NCI-H226 (cell line): ENCODE measurements at regions not wholly inside any gene's neighbourhood (a gene's known extent, or its start where the extent isn't known, plus 50 kb on each side); places are given as distances from the start of the nearest gene placed in this dataset.

Source experiments
- DNase-seq: peaks from one replicate; pipeline ENCODE4 v3.0.0-alpha.2; 2015

DNA sequence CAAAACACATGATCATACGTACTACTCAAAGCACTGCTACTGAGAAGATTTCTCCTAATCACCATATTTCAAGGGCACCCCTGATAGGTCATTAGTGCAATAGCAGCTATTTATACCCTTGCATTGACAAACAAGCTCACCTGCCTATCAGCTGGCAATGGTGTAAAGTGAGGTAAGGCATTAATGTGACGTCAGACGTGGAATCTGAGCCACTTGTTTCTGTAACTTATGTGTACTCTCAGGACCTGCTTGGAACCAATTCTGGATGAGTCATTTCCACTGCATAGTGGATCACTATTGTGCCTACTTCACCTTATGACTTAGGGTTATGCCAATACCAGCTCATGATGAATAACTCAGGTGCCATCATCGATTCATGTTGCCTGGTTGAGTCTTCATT lies 628.5 kb upstream of the CELF2 start:
- DNase-seq, result no peak

DNA sequence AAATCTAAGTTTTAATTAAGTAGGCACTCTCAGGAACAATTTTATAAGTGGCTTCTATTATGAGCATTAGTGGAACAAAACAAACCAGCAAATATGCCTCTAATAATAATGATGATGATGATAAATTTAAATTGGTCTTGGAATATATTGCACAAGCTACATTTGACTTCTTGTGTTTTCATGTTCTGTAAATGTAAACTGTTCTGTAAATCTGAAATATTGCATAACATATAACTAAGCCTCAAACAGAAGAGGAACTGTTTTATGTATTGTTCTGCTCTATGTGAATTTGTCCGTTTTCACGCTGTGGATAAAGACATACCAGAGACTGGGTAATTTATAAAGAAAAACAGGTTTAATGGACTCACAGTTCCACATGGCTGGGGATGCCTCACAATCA lies 625.2 kb upstream of the CELF2 start:
- DNase-seq, result no peak

DNA sequence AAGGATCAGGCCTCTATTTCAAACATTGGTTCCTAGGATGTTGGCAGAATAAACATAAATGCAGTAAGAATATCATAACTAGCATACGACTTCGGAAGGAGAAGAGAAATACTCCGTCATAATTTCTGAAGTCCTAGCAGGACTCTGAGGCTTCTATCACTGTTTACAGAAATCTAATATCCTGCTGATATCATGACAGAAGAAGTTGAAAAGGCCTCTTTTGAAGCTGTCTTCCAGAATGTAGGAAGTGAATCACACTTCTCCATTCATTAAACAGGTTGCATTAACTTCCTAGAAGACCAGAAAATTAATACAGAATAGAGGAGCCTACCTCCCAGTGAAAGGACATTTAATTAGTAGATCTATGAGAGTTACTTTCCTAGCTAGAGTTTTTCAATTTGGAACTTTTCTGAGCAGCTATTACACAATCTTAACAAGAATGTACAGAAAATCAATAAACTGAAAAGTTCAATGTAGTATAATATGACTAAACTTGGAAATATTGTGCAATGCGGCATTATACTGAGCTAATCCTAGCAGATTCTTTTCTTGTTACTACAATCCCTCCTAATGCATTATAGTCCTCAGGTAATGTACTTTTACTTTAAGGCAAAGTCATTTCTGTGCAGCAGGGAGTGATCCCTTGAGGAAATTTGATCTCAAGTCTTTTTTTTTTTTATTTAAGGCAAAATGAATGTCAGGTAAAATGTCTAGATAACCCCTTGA lies 622.6 kb upstream of the CELF2 start:
- no peak for DNase-seq

DNA sequence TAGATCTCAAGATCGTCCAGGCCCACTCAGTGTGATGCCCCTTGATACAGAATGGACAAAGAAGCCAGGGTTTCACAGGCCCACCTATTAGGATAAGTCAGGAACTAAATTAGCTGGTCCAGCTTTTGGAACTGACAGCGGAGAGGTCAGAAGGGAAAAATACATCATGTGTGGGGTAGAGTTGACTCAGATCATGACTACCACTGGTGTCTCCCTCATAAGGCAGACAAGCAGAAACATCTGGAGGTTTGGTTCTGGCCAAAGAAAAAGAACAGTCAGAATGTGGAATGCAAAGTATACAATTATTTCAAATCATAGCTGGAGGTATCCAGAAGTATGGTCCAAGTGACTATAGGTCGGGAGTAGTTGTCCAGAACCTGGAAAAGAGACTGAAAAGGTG lies 621.1 kb upstream of the CELF2 start:
- no peak for DNase-seq

DNA sequence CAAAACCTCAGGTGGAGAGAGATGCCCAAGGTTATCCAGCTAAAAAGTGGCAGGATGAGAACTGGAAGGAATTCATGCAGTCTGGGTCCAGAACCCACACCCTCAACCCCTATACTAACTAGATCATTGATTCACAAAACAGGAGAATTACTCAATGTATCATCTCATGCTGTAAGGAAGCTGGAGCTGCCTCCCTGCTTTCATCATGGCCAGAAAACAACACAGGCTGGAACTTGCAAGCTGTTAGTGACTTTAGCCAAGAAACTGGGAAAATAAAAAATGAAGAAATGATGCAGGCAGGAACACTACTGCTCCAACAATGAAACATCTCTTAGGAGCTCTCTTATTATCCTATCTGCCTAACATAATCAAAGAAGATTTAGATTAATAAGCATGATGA lies 619.8 kb upstream of the CELF2 start:
- no peak for DNase-seq

DNA sequence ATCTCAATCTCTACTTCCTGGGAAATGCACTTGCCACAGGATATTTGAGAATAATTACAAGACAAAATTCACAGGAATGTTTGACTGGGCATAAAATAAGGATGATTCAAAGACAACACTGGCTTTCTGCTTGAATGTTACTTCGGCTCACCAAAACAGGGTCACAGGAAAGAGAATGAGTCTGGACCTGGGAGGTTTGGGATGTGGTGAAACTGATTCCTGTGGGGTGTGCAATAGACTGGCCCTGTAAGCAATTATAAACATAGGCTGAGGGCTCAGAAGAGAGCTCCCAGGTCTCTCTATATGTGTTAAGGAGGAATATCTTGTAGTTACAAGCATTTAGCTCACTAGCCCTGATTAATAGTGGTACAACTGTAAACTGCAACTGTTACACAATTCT lies 613.9 kb upstream of the CELF2 start:
- no peak for DNase-seq

DNA sequence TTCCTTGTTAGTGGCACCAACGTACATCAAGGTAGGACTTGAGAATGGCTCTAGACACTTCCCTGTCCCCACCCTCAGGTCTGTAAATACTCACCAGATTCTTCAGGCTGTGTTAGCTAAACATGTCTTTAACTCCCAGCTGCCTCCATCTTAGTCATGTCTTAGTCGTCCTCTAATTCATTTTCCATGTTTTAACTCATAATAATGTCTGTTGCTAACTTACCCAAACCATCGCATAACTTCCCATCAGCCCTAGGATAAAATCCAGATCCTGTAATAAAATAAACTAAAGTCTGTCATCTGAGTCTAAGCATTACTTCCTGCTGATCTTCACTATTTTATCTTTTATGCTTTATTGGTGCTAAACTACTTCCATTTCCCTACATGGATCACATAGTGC lies 600.0 kb upstream of the CELF2 start:
- DNase-seq, result no peak

DNA sequence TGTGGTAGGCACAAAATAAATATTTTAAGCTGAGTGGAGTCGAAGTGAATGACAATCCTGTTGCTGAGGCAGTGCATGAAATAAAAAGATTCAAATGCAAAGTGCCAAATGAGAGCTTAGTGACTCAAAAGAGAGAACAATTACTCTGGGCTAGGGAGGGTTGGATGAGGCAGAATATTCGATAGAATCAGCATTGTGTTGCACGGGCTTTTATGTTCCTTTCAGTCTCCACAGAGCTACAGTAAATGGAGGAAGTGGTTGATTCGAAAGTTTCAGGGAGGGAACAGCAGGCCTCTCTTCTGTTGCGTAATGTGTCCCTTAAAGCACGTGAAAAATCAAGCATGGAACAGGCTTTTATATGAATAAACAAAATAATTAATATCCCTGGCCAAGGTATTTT lies 599.3 kb upstream of the CELF2 start:
- DNase-seq, result no peak

DNA sequence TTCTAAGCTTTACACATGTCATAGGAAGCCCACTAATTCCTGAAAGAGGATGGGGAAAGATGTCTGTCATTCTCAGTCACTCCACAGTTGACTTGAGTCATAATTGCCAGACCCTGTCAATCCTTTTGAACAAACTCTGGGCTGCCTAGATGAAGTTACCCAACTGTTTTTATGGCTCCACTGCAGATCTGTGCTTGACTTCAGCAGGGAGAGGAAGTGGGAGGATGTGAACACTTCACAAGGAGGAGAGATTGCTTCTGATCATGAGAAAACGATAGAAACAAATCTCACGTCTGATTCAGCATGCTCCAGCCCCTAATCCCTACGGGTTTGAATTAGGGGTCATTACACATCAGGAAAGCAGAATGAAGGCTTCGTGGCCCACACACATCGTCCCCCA lies 596.6 kb upstream of the CELF2 start:
- DNase-seq, result no peak

DNA sequence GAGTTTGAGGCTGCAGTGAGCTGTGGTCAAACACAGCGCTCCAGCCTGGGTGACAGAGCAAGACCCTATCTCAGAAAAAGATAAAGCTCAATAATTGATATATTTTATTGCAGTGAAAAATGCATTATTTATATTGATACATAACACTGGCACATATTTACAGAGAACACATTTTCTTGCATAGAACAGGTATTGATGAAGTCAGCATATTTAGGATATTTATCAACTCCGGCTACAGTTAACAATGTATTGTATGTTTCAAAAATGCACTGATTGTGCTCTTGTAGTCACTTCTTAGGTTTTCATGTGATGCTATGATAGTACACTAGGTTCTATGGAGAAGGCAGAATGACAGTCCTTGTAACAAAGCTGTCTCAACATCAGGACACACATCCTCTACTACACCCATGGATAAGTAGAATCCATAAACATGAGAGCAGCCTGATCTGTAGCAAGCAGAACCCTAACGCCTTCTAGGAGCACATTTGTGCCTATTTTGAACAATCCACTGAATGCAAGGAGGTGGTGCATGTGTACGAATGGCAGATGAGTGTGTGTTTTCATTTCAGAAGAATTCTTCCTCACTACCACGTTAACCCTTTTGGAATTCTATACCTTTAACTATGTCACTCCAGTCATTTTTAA lies 586.1 kb upstream of the CELF2 start:
- no peak for DNase-seq

DNA sequence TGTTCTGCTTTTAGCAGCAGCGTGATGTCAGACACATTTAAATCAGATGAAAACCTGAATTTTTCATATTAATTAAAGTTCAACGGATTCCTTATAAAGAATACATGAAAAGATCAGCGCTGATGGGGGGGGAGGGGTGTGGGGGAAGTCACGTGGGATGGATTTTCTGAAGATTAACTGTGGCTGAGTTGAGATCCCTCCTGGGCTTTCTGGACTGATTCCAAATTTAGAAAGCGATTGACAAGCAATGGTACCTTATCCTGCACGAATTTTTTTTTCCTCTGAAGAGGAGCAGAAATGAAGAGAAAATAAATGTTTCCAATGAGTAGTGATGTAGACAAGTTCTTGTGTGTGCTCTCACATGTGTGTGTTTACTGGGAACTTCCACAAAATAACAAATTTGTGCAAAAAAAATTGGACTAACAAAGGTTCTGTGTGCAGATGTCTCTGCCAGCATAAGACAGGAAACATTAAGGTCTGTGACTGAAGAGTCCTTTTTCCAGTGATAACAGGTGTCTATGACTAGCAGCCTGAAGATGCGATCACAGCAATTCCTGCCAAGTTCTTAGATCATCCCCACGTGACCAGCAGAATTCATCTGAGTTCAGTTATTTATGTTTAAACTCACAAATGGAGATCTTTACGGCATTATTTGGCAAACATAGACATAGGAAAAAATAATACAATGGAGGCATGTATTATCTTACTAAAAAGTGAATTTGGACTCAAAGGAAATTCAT lies 585.2 kb upstream of the CELF2 start:
- DNase-seq, result no peak

DNA sequence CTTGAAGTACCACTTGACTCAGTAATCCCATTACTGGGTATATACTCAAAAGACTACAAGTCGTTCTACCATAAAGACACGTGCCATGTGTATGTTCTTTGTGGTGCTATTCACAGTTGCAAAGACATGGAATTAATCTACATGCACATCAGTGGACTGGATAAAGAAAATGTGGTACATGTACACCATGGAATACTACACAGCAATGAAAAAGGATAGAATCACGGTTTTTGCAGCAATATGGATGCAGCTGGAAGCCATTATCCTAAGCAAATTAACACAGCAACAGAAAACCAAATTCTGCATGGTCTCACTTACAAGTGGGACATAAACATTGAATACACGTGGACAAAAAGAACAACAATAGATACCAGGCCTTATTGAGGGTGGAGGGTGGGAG lies 583.4 kb upstream of the CELF2 start:
- DNase-seq, result no peak

DNA sequence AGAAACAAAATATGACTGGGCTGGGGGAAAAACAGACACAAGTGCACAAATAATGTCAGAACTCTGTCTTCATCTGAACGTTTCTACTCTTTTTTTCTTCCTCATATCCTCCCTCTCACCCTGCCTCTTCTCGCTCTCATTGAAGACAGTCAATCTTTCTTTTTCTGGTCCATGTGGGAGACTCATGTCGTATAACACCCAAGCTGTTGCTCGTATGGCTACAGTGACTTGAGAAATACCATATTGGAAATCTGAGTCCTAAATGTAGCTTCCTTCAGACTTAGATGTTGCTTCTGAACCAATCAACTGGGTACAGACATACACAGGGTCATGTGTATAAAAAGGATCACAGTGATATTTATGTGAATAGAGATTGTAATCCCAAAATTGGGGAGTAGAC lies 579.8 kb upstream of the CELF2 start:
- no peak for DNase-seq

DNA sequence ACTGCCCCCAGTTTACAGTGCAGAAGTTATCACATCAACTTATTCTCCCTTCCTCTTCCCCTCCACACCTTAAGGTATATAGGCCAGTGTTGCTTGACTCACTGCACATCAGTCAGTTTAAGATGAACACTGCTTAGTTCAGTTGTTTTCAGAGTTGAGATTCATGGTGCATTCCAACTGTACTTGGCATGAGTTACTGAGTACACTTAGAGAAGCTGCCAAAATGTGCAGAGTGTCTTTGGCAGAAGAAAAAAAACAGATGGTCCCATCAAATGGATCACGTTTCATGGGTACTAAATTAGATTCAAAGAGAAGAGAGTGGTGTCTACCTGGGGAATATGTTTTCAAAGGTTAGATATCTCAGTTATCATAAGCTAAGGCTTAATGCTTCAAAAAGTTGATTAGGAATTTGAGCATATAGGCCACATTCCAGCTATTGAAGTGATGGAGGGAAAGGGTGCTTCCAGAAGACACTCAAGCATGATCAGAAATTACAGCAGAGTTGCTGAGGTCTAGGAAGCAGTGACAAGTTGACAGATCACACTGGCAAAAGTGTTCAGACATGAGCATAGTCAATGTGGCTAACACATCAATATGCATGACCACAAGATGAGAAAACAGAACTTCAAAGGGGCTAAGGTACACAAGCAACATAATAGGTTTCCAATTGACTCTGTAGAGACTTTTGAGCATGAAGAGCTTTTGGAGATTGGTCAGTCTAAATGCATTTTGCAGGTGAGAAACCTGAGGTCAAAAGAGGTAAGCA lies 579.2 kb upstream of the CELF2 start:
- DNase-seq, result no peak

DNA sequence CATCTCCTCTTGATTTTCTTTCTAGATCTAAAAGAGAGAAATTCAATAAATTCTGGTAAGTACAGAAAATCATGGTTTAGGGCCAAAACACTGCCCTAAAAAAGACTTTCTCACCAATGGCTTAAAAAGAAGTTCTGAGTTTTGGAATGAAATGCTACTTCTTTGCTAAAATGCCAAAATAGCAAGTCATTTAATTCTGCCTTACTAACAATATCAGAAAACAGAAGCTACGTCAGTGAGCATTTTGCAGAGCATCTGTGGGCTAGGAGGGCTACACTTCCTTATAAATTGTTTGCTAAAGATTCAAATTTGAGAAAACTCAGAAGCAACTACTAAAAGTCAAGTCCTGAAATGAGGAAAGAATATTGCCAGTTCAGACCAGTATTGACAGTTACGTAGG lies 560.8 kb upstream of the CELF2 start:
- no peak for DNase-seq

DNA sequence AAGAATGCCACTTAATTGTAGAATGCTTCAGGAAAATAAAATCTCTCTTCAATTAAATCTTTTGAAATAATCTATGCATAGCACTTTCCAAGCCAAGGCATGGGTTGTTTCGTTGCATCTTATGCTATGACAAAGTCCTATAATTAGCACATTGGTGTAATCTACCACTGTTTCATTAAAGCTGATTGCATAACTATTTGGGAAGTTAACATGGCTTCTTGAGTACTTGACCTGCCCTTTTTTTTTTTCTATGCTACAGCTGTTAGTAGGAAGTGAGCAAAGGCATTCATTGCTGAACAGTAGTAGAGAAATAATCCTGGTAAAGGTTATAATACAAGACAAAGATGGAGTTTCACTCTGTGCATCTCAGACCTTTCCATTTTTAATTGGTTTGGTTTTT lies 557.2 kb upstream of the CELF2 start:
- DNase-seq, result no peak

DNA sequence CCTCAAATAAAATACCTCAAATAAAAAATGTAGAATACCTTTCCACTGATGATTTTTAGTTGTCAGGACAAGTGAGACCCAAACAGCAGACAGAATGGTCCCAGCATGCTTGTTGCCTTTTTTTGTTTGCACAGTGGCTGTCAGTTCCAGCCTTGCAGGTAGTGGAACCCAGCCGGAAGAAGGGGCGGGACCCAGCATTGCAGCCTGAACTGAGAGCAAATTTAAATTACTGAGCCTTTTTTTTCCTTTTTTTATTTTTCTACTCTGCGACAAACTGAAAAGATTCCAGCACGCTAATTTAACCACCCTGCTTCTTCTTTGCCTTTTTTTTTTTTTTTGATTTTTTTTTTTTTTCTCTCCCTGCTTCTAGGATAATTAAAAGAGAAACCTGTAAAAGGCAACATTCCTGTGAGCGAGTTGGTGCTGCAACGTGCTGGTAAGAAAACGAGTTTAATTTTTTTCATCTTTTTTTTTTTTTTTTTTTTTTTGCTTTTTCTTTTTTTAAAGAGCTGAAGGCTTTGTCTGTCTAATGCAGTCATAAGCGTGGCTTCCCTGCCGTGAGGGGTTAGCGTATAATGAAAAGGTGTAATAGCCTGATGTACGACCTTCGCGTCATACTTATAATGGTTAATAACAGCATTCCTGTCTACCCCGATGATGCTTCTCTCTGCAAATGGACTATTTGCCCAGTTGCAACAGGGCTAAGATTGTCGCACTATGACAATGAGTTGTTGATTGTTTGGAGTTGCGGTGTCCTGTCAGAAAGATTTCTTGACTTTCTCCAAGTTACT lies 555.3 kb upstream of the CELF2 start:
- no peak for DNase-seq

DNA sequence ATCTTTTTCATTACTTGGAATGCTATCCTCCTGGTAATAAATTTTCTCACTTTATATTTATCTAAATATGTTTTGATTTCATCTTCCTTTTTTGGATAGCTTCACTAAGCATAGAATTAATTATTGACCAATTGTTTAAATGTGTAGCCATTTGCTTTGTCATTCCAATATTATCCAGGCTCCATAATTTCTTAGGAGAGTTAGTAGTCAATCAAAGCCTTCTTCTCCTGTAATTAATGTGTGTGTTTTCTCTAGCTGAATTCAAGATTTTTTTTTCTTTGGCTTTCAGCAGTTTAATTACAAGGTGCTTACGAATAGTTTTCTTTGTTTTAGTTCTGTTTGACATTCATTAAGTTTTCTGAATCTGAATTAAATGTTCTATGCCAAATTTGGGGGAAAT lies 545.9 kb upstream of the CELF2 start:
- DNase-seq, result no peak

DNA sequence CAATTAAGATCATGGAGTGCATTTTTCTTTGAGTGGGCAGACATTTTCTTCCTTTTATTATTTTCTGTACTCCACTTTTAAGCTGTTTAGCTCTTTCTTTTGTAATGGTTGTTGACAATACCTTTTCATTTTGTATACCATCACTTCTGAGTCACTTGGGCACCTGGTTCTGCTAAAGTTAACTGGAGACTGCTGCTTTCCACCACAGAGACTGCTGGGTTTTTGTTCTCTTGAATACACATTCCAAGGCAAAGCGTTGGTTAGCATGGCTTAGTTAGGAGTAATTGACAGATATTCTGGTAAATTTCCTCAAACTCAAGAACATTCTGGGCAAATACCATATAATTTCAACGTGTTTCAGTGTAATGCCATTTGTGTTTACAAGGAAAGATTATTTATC lies 541.9 kb upstream of the CELF2 start:
- DNase-seq, result no peak

DNA sequence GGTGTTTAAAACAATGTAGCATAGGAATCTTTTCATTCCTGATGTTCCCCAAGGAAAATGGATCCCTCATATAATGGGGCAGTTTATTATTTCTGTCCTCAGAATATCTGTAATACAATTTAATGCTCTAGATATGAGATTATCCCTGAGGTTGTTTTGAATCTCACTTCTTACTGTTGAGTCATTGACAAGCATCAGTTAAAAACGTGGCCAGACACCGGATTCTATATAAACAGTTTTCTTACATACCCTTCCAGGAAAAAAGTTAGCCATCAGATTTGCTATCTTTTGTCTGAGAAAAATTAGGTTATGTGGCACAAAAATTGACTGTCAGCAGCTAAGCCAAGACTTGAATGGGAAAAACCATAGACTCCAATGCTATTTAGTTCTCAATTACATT lies 539.8 kb upstream of the CELF2 start:
- DNase-seq, result no peak

DNA sequence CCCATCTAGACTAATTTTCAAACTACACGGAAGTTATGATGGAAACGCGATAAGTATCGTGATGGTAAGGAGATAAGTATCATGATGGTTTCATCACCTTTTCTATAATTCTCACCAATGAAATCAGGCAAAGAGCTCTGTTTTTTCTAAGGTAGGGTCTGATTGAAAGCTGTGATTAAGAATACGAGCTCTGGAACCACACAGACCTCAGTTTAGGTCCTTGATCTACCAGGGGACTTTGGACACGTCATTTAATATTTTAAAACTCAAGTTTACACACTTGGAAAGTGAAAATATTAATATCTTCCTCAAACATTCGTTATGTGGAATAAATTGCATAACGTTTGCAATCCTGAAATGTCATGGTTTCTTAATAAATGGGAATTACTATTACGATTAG lies 538.2 kb upstream of the CELF2 start:
- DNase-seq, result no peak

DNA sequence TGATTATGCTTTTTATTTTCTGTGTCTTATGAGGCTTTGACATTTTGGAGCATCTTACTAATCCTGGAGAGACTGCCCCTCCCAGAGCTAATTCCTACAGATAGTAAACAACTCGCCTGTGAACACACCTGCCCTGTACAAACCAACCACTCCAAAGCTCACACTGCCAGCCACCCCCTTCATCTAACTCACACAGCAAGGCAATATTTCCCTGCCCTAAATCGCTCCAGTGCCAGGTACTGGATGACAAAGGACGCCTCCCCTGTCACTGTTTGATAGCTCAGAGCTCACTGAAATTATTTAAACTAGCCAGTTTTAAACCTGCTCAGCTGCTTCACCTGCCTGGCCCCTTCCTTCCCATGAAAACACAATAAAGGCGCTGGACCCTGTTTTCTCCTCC lies 535.1 kb upstream of the CELF2 start:
- no peak for DNase-seq

DNA sequence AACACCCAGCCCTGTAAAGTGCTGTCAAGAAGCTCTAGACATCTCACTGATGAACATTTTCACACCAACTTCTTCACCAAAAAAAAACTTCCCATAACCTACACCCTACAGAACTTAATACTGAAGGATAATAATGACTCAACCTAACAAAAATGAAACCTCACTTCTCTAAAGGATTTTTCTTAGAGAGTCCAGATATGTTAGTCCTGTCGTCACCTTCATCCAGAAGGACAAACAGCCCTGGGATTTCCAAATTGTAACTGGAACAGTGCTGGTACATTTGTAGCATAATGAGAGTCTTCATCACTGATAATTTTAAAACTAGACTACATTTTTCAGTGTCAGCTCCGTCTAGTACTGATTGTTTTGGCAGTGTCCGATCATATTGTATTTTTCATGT lies 528.6 kb upstream of the CELF2 start:
- no peak for DNase-seq
